ENCODE measurements at regions not wholly inside any gene's neighbourhood (a gene's known extent, or its start where the extent isn't known, plus 50 kb on each side); places are given as distances from the start of the nearest gene placed in this dataset.

GRCh38 chr4:78720204-78720603, 55.9 kb upstream of the BMP2K start:
- no peak overlapping the region for H3K4me3 ChIP-seq
- H3K27me3 Mint-ChIP-seq (ENCODE audit: insufficient read depth, low read depth) = peaks cover 3% of the 10 kb centered on the region

DNA sequence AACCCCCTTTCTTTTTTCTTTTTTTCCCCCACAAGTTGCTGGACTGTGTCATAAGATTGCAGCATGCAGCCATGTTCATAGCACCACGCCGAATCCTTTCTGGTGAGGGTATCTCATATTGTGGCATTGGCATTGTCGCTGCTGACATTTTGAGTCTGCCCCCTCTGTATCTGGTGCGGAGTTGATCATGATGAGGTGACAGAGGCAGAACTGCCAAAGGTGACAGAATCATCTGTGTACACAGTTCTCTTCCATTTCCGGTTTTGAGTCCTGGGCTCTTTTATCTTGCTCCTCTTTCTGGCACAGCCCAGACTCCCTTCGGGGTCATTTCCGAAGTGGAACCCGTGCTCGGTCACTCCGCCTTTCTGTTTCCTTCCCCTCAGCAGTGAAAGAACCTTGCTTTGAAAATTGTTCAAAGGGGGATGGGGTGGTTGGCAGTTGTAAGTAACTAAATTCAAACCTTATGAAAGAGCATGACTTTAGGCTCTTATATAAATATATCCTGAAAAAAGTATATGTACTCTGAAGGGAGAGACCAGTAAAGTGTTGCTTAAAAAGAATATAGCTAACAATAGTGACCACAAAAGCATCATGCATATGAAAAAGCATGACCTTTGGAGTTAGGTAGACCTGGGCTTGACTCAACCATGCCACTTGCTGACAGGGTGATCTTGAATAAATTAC, 55.0 kb upstream of the BMP2K start:
- DNase-seq (ENCODE audit: low spot score) = no peak
- Histone ChIP-seq H3K79me2 (ENCODE audit: low read depth) (no peaks in the 10 kb centered on the region), H3K4me3 (no peak overlapping the region), H3K4me1 (peaks cover 10% of the 10 kb centered on the region), H2AFZ (replicated peaks) (no peak overlapping the region), H3K9ac (no peak overlapping the region), H3K36me3 (no peaks in the 10 kb centered on the region), H4K20me1 (ENCODE audit: low read depth) (no peaks in the 10 kb centered on the region), H3F3A (ENCODE audit: low read depth) (no peaks in the 10 kb centered on the region), H3K4me2 (no peak overlapping the region), H3K9me3 (ENCODE audit: low read depth) (no peaks in the 10 kb centered on the region), H3K27me3 (no peaks in the 10 kb centered on the region), H3K27ac (no peak overlapping the region)
- TF ChIP-seq EZH2phosphoT487 (IDR thresholded peaks at IDR 0.05) (no peak), EZH2 (IDR thresholded peaks at IDR 0.05) (no peak)
- TF ChIP-seq, protein P1, sequence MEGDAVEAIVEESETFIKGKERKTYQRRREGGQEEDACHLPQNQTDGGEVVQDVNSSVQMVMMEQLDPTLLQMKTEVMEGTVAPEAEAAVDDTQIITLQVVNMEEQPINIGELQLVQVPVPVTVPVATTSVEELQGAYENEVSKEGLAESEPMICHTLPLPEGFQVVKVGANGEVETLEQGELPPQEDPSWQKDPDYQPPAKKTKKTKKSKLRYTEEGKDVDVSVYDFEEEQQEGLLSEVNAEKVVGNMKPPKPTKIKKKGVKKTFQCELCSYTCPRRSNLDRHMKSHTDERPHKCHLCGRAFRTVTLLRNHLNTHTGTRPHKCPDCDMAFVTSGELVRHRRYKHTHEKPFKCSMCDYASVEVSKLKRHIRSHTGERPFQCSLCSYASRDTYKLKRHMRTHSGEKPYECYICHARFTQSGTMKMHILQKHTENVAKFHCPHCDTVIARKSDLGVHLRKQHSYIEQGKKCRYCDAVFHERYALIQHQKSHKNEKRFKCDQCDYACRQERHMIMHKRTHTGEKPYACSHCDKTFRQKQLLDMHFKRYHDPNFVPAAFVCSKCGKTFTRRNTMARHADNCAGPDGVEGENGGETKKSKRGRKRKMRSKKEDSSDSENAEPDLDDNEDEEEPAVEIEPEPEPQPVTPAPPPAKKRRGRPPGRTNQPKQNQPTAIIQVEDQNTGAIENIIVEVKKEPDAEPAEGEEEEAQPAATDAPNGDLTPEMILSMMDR (IDR thresholded peaks at IDR 0.05) = no peak
- H3K27ac Mint-ChIP-seq = no peak overlapping the region
- peaks cover 23% of the 10 kb centered on the region for H3K4me1 Mint-ChIP-seq
- no peak overlapping the region for H3K4me3 Mint-ChIP-seq
- peaks cover 5% of the 10 kb centered on the region for H3K9me3 Mint-ChIP-seq
- peaks cover 3% of the 10 kb centered on the region for H3K27me3 Mint-ChIP-seq (ENCODE audit: insufficient read depth, low read depth)
- H3K36me3 Mint-ChIP-seq = no peaks in the 10 kb centered on the region

More at GRCh38 chr4:78720204-78720603, 55.9 kb upstream of the BMP2K start:
- no peak overlapping the region for H2AFZ ChIP-seq (replicated peaks)
- no peak for TF ChIP-seq EZH2phosphoT487 (IDR thresholded peaks at IDR 0.05)
- TF ChIP-seq, protein P1 (IDR thresholded peaks at IDR 0.05) = no peak
- no peak for TF ChIP-seq EZH2 (IDR thresholded peaks at IDR 0.05)
- Mint-ChIP-seq H3K4me3 (no peak overlapping the region), H3K9me3 (peaks cover 5% of the 10 kb centered on the region), H3K27ac (no peak overlapping the region), H3K36me3 (no peaks in the 10 kb centered on the region), H3K4me1 (peaks cover 23% of the 10 kb centered on the region)
- H3F3A ChIP-seq (ENCODE audit: low read depth) = no peaks in the 10 kb centered on the region
- H3K4me1 ChIP-seq = peaks cover 10% of the 10 kb centered on the region
- H4K20me1 ChIP-seq (ENCODE audit: low read depth) = no peaks in the 10 kb centered on the region
- no peak for DNase-seq (ENCODE audit: low spot score)
- H3K9me3 ChIP-seq (ENCODE audit: low read depth) = no peaks in the 10 kb centered on the region
- H3K27me3 ChIP-seq = no peaks in the 10 kb centered on the region
- no peaks in the 10 kb centered on the region for H3K79me2 ChIP-seq (ENCODE audit: low read depth)
- no peak overlapping the region for H3K9ac ChIP-seq
- no peaks in the 10 kb centered on the region for H3K36me3 ChIP-seq
- no peak overlapping the region for H3K27ac ChIP-seq
- no peak overlapping the region for H3K4me2 ChIP-seq

- Histone ChIP-seq H3K27ac (no peak overlapping the region), H2AFZ (replicated peaks) (peak overlapping the region; percentile 81), H3K36me3 (no peaks in the 10 kb centered on the region), H3K9me3 (ENCODE audit: low read depth) (no peaks in the 10 kb centered on the region), H3K79me2 (ENCODE audit: low read depth) (no peaks in the 10 kb centered on the region), H3K4me1 (peaks cover 10% of the 10 kb centered on the region), H3K27me3 (no peaks in the 10 kb centered on the region), H3K9ac (no peak overlapping the region), H3K4me2 (no peak overlapping the region), H3K4me3 (no peak overlapping the region), H4K20me1 (ENCODE audit: low read depth) (no peaks in the 10 kb centered on the region), H3F3A (ENCODE audit: low read depth) (no peaks in the 10 kb centered on the region)
- H3K9me3 Mint-ChIP-seq = peaks cover 5% of the 10 kb centered on the region
- H3K4me3 Mint-ChIP-seq = no peak overlapping the region
- no peak for DNase-seq (ENCODE audit: low spot score)
- H3K27me3 Mint-ChIP-seq (ENCODE audit: insufficient read depth, low read depth) = peaks cover 3% of the 10 kb centered on the region
- H3K27ac Mint-ChIP-seq = peak overlapping the region; percentile 29
- H3K36me3 Mint-ChIP-seq = no peaks in the 10 kb centered on the region
- H3K4me1 Mint-ChIP-seq = peaks cover 23% of the 10 kb centered on the region
- TF ChIP-seq EZH2phosphoT487 (IDR thresholded peaks at IDR 0.05) = no peak
- no peak for TF ChIP-seq EZH2 (IDR thresholded peaks at IDR 0.05)
- TF ChIP-seq, protein P1 (IDR thresholded peaks at IDR 0.05) = no peak
Measured at GRCh38 chr4:78721747-78722146, 54.4 kb upstream of the BMP2K start.

Data from neural progenitor cell (in vitro differentiated cells).